ENCODE measurements at regions not wholly inside any gene's neighbourhood (a gene's known extent, or its start where the extent isn't known, plus 50 kb on each side); places are given as distances from the start of the nearest gene placed in this dataset.

GRCh38 chr7:152987656-152988055, 228.1 kb downstream of the ACTR3B start:
- TF ChIP-seq SMC3 (IDR thresholded peaks at IDR 0.05; ENCODE audit: low read depth, low read length) (no peak), CTCF (conservative IDR thresholded peaks at IDR 0.05; ENCODE audit: low read depth, low read length) (no peak), RAD21 (IDR thresholded peaks at IDR 0.05; ENCODE audit: low read length) (no peak)
